ENCODE measurements at regions not wholly inside any gene's neighbourhood (a gene's known extent, or its start where the extent isn't known, plus 50 kb on each side); places are given as distances from the start of the nearest gene placed in this dataset.

- no peak overlapping the region for H3K4me2 ChIP-seq (ENCODE audit: low read length)
- no peak overlapping the region for H3K9ac ChIP-seq (ENCODE audit: low read length)
- no peaks in the 10 kb centered on the region for H3F3A ChIP-seq (ENCODE audit: insufficient read depth, low read length, poor library complexity, severe bottlenecking)
- no peak for TF ChIP-seq REST (IDR thresholded peaks at IDR 0.05; ENCODE audit: borderline replicate concordance)
- TF ChIP-seq POLR2AphosphoS5 (IDR thresholded peaks at IDR 0.05), result no peak
- TF ChIP-seq EZH2 (IDR thresholded peaks at IDR 0.05; ENCODE audit: borderline replicate concordance, insufficient read depth, low read length, poor library complexity, severe bottlenecking), result no peak
- no peak for TF ChIP-seq EP300 (conservative IDR thresholded peaks at IDR 0.05; ENCODE audit: poor library complexity, severe bottlenecking)
- no peak for TF ChIP-seq TAF1 (IDR thresholded peaks at IDR 0.05; ENCODE audit: low read depth)
- TF ChIP-seq MXI1 (conservative IDR thresholded peaks at IDR 0.05; ENCODE audit: poor library complexity, severe bottlenecking), result no peak
- TF ChIP-seq RAD21 (conservative IDR thresholded peaks at IDR 0.05), result no peak
- no peak for TF ChIP-seq CTCF (IDR thresholded peaks at IDR 0.05; ENCODE audit: poor library complexity, severe bottlenecking)
- TF ChIP-seq SMC3 (conservative IDR thresholded peaks at IDR 0.05; ENCODE audit: poor library complexity), result no peak
- H3K79me2 ChIP-seq (replicated peaks; ENCODE audit: insufficient read depth, low read length), result no peaks in the 10 kb centered on the region
- H3K27ac ChIP-seq (ENCODE audit: low read length), result no peak overlapping the region
- no peak overlapping the region for H3K4me3 ChIP-seq (ENCODE audit: low read length)
- no peaks in the 10 kb centered on the region for H3K36me3 ChIP-seq (ENCODE audit: insufficient read depth, low read length)
- no peaks in the 10 kb centered on the region for H3K9me3 ChIP-seq (ENCODE audit: low read length)
- H2AFZ ChIP-seq (ENCODE audit: low read depth, low read length), result no peak overlapping the region
- no peaks in the 10 kb centered on the region for H3K27me3 ChIP-seq (ENCODE audit: insufficient read depth, low read depth, low read length)
- no peaks in the 10 kb centered on the region for H3K9me2 ChIP-seq (ENCODE audit: insufficient read depth, low read length)
- H4K20me1 ChIP-seq (ENCODE audit: insufficient read depth), result no peaks in the 10 kb centered on the region
Measured at GRCh38 chr12:43148691-43149090, 403.3 kb downstream of the ADAMTS20 start.

GRCh38 chr12:43147878-43148277 lies 404.1 kb downstream of the ADAMTS20 start:
- TF ChIP-seq MXI1 (conservative IDR thresholded peaks at IDR 0.05; ENCODE audit: poor library complexity, severe bottlenecking) (no peak), REST (IDR thresholded peaks at IDR 0.05; ENCODE audit: borderline replicate concordance) (no peak), EZH2 (IDR thresholded peaks at IDR 0.05; ENCODE audit: borderline replicate concordance, insufficient read depth, low read length, poor library complexity, severe bottlenecking) (no peak)
- Histone ChIP-seq H4K20me1 (ENCODE audit: insufficient read depth) (no peaks in the 10 kb centered on the region), H3K9me3 (ENCODE audit: low read length) (no peaks in the 10 kb centered on the region), H3K9ac (ENCODE audit: low read length) (no peak overlapping the region), H3K4me2 (ENCODE audit: low read length) (no peak overlapping the region), H3K9me2 (ENCODE audit: insufficient read depth, low read length) (no peaks in the 10 kb centered on the region), H3K27ac (ENCODE audit: low read length) (no peak overlapping the region), H3K4me3 (ENCODE audit: low read length) (no peak overlapping the region), H3K79me2 (replicated peaks; ENCODE audit: insufficient read depth, low read length) (no peaks in the 10 kb centered on the region), H3K36me3 (ENCODE audit: insufficient read depth, low read length) (no peaks in the 10 kb centered on the region), H3K27me3 (ENCODE audit: insufficient read depth, low read depth, low read length) (no peaks in the 10 kb centered on the region), H2AFZ (ENCODE audit: low read depth, low read length) (no peak overlapping the region), H3F3A (ENCODE audit: insufficient read depth, low read length, poor library complexity, severe bottlenecking) (no peaks in the 10 kb centered on the region)
